ENCODE measurements at regions not wholly inside any gene's neighbourhood (a gene's known extent, or its start where the extent isn't known, plus 50 kb on each side); places are given as distances from the start of the nearest gene placed in this dataset.

DNA sequence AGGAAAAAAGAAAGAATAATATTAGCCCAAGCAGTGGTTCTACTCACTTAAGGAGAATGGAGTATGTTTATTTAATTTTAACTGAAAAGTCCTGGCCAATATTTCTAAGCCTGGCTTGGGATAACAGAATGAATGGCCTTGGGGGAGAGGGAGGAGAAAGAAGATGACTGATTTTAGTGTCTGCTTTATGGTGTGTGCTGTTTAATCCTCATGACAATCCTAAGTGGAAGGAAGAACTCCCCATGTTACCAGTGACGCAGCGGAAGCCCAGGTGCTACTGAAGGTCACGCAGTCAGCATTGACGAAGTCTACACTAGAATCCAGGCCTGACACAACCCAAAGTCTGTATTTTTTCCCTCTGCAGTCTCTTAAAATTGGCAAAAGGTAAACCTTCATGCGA is 50.5 kb downstream of the PALM2AKAP2 start:
- DNase-seq = no peak

DNA sequence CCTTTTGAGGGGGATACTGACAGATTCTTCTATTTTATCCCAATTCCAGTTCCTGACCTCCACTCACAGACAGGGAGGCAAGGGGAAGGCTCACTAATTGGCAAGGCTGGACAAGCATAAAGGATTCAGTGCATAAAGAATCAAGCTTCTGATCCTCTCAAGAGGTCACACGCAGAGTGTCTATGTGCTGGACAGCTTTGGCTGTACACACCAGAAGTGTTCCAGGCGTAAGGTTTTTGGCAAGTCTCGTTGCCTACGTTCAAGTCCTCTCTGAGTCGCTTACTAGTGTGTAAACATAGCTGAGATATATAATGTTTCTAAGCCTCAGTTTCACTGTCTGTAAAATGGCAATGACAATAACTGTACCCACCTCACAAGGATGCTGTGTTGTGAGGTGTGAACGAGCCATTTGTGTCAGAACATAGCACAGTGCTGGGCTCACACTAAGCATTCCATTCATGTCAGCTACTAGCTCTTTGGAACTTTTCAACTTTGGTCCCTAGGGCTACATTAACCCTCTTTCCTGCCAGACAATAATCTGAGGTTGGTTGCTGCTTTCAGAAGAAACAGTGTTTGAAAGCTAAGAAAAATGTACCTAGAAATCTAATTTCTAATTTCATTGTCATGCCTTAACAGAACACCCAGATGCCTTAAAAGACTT is 52.1 kb downstream of the PALM2AKAP2 start:
- no peak for DNase-seq

DNA sequence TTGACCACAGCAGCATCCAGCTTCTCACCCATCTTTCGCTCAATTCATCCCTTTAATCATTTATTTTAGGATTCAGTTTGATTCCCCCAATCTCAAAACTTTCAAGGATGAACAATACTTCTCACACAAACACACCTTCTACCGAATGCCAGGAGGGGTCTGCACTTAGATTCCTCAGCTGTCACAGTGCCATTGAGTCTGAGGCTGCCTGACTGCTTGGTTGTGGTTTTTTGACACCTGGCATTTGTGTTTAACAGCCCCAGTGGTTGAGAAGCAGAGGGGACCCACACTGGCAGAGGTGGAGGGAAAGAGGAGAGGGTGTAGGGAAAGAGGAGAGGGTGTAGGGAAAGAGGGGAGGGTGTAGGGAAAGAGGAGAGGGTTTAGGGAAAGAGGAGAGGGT is 54.9 kb downstream of the PALM2AKAP2 start:
- no peak for DNase-seq

- DNase-seq = peak; percentile 60
These were observed 63.6 kb downstream of the PALM2AKAP2 start for GRCh38 chr9:109843641-109844040.

GRCh38 chr9:109845226-109845625 is 65.2 kb downstream of the PALM2AKAP2 start:
- no peak for DNase-seq

DNA sequence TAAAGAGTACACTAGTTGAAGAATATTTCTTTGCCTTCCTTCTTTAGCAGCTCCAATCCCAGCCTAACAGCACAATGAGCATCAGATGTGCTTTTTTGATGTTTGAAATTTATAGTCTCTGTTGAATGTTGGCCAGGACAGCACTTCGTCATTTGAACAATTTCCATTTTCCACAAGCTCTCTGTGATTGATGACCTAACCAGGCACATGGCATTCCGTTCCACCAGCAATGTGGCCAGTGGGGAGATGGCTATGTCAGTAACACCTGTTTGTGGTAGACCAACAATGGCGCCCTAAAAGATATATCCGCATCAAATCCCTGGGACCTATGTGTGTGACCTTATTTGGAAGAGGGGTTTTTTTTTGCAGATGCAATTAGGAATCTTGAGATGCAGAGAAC is 66.8 kb downstream of the PALM2AKAP2 start:
- DNase-seq = peak; percentile 81

- no peak for DNase-seq
These were observed 72.6 kb downstream of the PALM2AKAP2 start for GRCh38 chr9:109852556-109852955.

GRCh38 chr9:109855540-109855939 is 75.5 kb downstream of the PALM2AKAP2 start:
- no peak for DNase-seq

- peak; percentile 36 for DNase-seq
These were observed 76.8 kb downstream of the PALM2AKAP2 start for GRCh38 chr9:109856785-109857184.

- no peak for DNase-seq
These were observed 77.3 kb downstream of the PALM2AKAP2 start for GRCh38 chr9:109857336-109857735.

DNA sequence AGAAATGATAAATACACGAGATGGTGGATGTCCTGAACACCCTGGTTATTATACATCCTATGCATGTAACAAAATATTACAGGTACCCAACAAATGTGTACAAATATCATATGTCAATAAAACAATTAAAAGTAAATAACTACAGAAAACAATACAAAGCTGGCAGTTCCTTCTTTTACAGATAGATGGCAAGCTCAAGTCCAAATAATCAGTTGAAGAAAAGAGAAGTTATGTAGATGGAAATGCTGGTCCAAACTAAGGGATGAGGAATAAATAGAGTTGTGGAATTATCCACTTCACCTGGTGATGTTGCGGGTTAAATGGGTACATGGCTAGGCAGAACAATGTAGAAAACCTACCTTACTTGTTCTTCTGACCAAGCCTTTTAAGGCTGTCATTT is 79.4 kb downstream of the PALM2AKAP2 start:
- DNase-seq = no peak

- no peak for DNase-seq
These were observed 80.5 kb downstream of the PALM2AKAP2 start for GRCh38 chr9:109860521-109860920.

DNA sequence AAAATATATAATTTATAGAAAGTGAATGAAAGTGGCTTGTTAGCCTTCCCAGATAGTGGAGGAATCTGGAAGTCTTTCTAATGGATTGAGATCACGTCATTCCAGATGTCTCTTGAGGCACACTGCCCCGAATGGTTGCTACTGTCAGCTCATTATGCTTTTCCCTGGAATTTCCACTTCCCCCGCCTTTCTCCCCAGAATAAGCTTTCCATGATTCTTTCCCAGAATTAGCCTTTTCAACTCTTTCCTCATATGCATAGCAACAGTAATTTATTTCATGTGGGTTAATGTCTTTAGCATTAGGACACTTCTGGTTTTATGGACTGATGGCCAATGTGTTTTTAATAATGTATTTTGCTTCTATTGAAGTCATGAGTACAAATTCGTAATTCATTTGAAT is 81.5 kb downstream of the PALM2AKAP2 start:
- peak; percentile 100 for DNase-seq

DNA sequence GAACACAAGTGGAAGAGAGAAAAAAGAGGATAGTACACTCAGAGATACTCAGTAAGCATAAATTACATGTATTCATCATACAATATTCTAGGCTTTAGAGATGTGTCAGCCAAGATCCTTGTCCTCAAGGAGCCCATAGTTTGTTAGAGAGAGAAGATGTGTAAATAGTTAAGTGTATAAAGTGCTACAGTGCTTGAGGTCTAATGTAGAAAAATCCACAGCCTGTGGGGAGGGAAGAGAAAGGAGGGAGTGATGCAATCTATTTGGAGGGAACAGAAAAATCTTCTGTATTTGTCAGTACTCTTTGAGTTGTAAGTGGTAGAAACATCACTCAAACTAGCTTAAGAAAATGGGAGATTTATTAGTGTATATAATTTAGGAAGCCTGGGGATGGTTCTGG is 81.9 kb downstream of the PALM2AKAP2 start:
- no peak for DNase-seq

- DNase-seq = no peak
These were observed 82.5 kb downstream of the PALM2AKAP2 start for GRCh38 chr9:109862452-109862851.

GRCh38 chr9:109863961-109864360 is 84.0 kb downstream of the PALM2AKAP2 start:
- DNase-seq = no peak

GRCh38 chr9:109865521-109865920 is 85.5 kb downstream of the PALM2AKAP2 start:
- peak; percentile 33 for DNase-seq

DNA sequence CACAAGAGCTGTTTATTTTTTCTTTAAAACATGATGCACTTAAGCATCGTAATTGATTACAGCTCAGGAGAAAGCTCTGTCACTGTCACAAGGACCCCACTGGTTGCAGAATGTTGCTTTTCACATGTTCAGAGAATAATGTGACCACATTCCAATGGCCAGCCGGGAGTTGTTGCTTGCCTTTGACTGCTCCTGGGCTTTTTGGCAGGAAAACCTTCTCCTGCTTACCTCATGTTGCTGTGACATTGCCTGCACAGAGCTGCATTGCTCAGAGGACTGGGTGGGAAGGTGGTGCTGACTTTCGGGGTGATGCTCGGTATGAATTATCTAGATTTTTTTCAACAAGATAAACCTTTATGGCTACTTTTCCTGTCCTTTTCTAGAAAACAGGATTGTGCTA is 88.2 kb downstream of the PALM2AKAP2 start:
- DNase-seq = no peak

DNA sequence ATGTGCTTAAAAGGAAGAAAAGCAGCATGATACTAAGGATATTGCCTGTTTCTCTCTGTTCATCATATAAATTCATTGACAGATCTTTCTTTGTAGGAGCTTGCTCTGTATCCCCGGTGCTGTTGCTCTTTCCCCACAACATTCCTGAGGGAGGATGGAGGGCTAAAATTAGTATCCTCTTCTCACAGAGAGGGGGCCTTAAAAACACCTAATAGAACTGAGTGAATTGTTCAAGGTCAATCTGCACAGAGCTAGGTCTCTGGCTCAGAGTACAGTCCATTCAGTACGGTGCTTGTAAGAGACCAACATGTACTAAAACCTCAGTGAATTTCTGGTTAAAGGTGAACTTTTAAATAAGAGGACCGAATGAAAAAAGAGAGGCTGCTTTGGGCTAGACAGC is 88.7 kb downstream of the PALM2AKAP2 start:
- no peak for DNase-seq

DNA sequence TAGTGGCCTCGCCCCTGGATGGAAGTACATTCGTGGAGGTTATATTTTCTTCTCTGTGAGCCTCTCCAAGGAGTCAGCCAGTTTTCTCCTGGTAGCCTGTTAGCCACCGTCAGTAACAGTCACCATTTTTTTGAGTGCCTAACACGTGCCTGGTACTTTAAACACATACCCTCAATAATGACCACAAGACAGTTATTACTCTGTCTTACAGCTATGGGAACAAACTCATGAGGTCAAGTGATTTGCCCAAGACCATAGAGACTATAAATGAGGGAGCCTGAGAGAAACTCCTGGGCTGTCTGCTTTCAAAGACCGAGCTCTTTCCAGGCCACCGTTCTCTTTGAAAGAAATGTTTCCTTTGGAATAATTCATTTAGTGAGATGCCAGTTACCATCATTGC is 90.4 kb downstream of the PALM2AKAP2 start:
- no peak for DNase-seq

GRCh38 chr9:109872901-109873300 is 92.9 kb downstream of the PALM2AKAP2 start:
- no peak for DNase-seq

DNA sequence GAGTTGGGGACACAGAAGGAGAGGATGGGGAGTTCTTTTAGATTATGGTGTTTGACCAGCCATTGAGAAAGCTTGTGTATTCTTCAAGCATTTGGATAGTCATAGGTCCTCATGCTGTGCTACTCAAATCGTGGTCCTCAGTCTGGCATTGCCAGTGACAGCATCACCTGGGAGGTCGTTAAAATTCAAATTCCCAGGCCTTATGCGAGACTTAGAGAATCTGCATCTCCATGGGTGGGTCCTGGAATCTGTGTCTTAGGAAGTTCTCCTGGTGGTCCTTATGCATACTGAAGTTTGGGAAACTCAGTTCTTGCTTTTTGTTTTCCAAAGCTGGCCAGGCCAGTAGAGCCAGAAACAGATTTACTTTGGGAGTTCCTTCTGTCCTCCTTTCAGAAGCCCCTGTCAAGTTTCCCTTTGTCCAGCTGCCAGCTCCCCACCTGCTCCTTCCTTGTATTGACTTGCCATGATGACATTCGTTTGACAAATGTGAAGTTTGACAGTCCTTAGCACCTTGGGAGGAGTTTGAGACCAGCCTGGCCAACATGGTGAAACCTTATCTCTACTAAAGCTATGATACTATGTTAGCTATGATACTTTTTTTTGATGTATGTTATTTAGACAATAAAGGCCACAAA is 95.6 kb downstream of the PALM2AKAP2 start:
- DNase-seq = no peak

DNA sequence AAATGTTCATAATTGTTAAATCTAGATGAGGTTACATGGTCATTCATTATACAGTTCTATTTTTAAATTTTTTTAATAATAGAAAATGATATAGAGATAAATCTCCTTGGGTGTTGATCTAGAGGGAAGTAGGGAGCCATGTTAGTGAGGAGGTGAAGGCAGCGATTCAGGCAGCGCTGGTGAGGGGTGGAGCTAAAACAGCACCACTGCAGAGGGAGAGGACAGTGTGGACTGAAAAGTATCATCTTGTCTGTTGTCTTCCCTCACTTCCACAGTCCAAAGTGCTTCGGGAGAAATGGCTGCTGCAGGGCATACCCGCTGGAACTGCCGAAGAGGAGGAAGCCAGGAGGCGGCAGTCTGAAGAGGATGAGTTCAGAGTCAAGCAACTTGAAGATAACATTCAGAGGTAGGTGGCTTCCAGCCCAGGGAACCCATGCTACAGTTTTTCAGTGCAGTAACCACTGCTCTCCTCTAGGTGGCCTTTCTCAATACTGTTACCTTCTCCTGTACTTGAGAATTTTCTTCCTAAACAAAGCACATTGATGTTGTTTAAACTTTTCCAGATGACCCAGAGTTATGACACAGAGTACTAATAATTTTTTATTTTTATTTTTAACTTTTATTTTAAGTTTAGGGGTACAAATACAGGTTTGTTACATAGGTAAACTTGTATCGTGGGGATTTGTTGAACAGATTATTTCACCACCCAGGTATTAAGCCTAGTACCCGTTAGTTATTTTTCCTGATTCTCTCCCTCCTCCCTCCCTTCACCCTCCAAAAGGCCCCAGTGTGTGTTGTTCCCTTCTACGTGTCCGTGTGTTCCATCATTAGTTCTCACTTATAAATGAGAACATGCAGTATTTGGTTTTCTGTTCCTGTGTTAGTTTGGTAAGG is 100.5 kb downstream of the PALM2AKAP2 start:
- peak; percentile 34 for DNase-seq

All from skin of body (tissue), 1 donor.